ENCODE measurements at regions not wholly inside any gene's neighbourhood (a gene's known extent, or its start where the extent isn't known, plus 50 kb on each side); places are given as distances from the start of the nearest gene placed in this dataset.

DNA sequence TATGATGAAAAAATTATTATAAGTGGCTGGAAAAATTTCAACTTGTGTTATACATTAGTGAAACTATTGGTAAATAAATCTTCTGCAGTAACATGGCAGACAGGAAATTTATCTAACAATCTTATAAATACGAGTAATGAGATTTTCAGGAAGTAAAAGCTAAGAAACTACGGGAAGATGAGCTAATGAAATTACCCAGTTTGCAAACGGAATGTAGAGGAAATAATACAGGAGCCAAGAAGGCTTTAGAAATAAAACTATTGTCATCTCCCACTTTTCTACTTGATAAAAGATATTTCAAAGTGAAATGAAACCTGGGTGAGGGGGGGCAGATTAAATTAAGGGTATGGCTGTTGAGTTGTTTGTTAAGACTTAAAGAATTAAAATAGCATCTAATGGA is 332.5 kb upstream of the SORCS1 start:
- POLR2A ChIA-PET = no interaction called here

GRCh38 chr10:107496594-107496993 is 332.1 kb upstream of the SORCS1 start:
- ChIA-PET CTCF (interaction anchor here (0.6 kb wide), 1 partner anchor 27 kb away, joined by 3 read pairs; no protein-coding TSS in a partner anchor), POLR2A (no interaction called here)
- Mint-ChIP-seq H3K27ac (ENCODE audit: low read depth, unreplicated experiment) (no peak overlapping the region), H3K4me1 (ENCODE audit: insufficient read depth, unreplicated experiment) (no peaks in the 10 kb centered on the region), H3K9me3 (ENCODE audit: unreplicated experiment) (no peaks in the 10 kb centered on the region), H3K36me3 (ENCODE audit: insufficient read depth, unreplicated experiment) (no peaks in the 10 kb centered on the region), H3K27me3 (ENCODE audit: insufficient read depth, unreplicated experiment) (no peaks in the 10 kb centered on the region), H3K4me3 (ENCODE audit: unreplicated experiment) (no peak overlapping the region)
- no peak for DNase-seq (ENCODE audit: unreplicated experiment)
- no TSS peak for BruUV-seq (replicated peaks)
- intact Hi-C loops (cut with micrococcal nuclease) = no loop called here
- no peak for TF ChIP-seq CTCF (IDR thresholded peaks at IDR 0.05; ENCODE audit: unreplicated experiment)

More for the DNA sequence above, 332.5 kb upstream of the SORCS1 start:
- H3K9me3 Mint-ChIP-seq (ENCODE audit: unreplicated experiment) = no peaks in the 10 kb centered on the region
- no peak overlapping the region for H3K27ac Mint-ChIP-seq (ENCODE audit: low read depth, unreplicated experiment)
- no peaks in the 10 kb centered on the region for H3K36me3 Mint-ChIP-seq (ENCODE audit: insufficient read depth, unreplicated experiment)
- no peak for DNase-seq (ENCODE audit: unreplicated experiment)
- CTCF ChIA-PET = interaction anchor here (0.6 kb wide), 1 partner anchor 27 kb away, joined by 3 read pairs; no protein-coding TSS in a partner anchor
- H3K4me3 Mint-ChIP-seq (ENCODE audit: unreplicated experiment) = no peak overlapping the region
- BruUV-seq (replicated peaks) = no TSS peak
- no peaks in the 10 kb centered on the region for H3K4me1 Mint-ChIP-seq (ENCODE audit: insufficient read depth, unreplicated experiment)
- no peak for TF ChIP-seq CTCF (IDR thresholded peaks at IDR 0.05; ENCODE audit: unreplicated experiment)
- H3K27me3 Mint-ChIP-seq (ENCODE audit: insufficient read depth, unreplicated experiment) = no peaks in the 10 kb centered on the region
- intact Hi-C loops (cut with micrococcal nuclease) = no loop called here

DNA sequence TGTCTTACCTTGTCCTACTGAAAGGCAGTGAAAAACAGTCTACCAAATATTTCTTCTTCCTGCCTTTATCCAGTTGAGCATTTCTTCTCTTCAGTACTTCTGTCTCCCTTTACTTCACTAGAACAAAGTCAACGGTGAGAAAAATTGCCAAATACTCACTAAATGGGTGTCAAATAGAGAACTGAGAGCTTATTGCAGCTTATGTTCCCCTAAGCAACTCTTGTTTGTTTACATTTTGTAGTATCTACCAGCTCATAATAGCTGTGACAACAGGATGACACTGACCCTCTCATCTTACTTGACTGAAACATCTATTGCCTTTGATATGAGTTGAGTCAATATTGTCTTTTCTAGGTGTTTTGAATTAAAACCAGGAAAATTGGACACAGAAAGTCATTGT is 327.9 kb upstream of the SORCS1 start:
- H3K36me3 Mint-ChIP-seq (ENCODE audit: insufficient read depth, unreplicated experiment) = no peaks in the 10 kb centered on the region
- H3K4me1 Mint-ChIP-seq (ENCODE audit: insufficient read depth, unreplicated experiment) = no peaks in the 10 kb centered on the region
- no peak overlapping the region for H3K27ac Mint-ChIP-seq (ENCODE audit: low read depth, unreplicated experiment)
- no peaks in the 10 kb centered on the region for H3K27me3 Mint-ChIP-seq (ENCODE audit: insufficient read depth, unreplicated experiment)
- no peak for DNase-seq (ENCODE audit: unreplicated experiment)
- no peak overlapping the region for H3K4me3 Mint-ChIP-seq (ENCODE audit: unreplicated experiment)
- CTCF ChIA-PET = interaction anchor here (0.6 to 0.7 kb wide), 2 partner anchors 56 to 867 kb away, joined by 3 read pairs; no protein-coding TSS in a partner anchor
- H3K9me3 Mint-ChIP-seq (ENCODE audit: unreplicated experiment) = peaks cover 12% of the 10 kb centered on the region
- POLR2A ChIA-PET = no interaction called here
- BruUV-seq (replicated peaks) = no TSS peak
- no peak for TF ChIP-seq CTCF (IDR thresholded peaks at IDR 0.05; ENCODE audit: unreplicated experiment)
- intact Hi-C loops (cut with micrococcal nuclease) = no loop called here

DNA sequence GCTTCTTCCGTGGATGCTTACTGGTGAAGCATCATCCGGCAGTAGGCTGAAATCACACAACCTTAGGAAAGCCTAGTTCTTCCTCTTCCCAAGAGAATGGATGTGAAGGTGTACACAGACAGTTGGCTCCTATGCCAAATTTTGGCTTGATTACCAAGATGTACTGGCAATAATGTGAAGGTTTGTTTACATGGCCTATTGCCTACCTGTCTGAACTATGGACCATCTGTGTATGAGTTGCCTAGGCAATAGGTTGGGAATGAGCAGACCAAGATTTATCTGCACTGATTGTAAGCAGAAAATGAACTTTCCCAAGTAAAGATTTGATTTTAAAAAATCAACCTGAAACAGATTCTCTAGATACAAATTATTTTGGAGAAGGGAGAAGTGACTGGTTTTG is 325.9 kb upstream of the SORCS1 start:
- Mint-ChIP-seq H3K27ac (ENCODE audit: low read depth, unreplicated experiment) (no peak overlapping the region), H3K4me3 (ENCODE audit: unreplicated experiment) (no peak overlapping the region), H3K36me3 (ENCODE audit: insufficient read depth, unreplicated experiment) (no peaks in the 10 kb centered on the region), H3K4me1 (ENCODE audit: insufficient read depth, unreplicated experiment) (no peaks in the 10 kb centered on the region), H3K27me3 (ENCODE audit: insufficient read depth, unreplicated experiment) (no peaks in the 10 kb centered on the region), H3K9me3 (ENCODE audit: unreplicated experiment) (peaks cover 12% of the 10 kb centered on the region)
- CTCF ChIA-PET = no interaction called here
- no TSS peak for BruUV-seq (replicated peaks)
- TF ChIP-seq CTCF (IDR thresholded peaks at IDR 0.05; ENCODE audit: unreplicated experiment) = no peak
- intact Hi-C loops (cut with micrococcal nuclease) = no loop called here
- DNase-seq (ENCODE audit: unreplicated experiment) = no peak
- POLR2A ChIA-PET = no interaction called here

Measured in MCF 10A (cell line).